IMR-90 (cell line): ENCODE measurements at regions not wholly inside any gene's neighbourhood (a gene's known extent, or its start where the extent isn't known, plus 50 kb on each side); places are given as distances from the start of the nearest gene placed in this dataset.

Experiments
- ATAC-seq: fragments of 200-7000 bp; cut with Tn5 transposase; 2 replicates; pipeline ENCODE4 v1.9.1; 2020; ENCODE audit warnings: low read depth, mild to moderate bottlenecking, moderate library complexity
- BruUV-seq: library from RNA; stranded (reverse); fragments of 400-500 nt; replicated peaks from 2 replicates; lab custom pipeline; 2021; lab: Mats Ljungman, UMichigan
- CTCF ChIA-PET: fragments of 300-600 bp; formaldehyde crosslinking; extraction: SDS; loops from one replicate; lab custom pipeline; 2021; ENCODE audit warnings: antibody characterized with exemption; lab: Yijun Ruan, JAX
- POLR2A ChIA-PET: fragments of 300-600 bp; sonication (Branson Sonifier 250); formaldehyde crosslinking; loops from one replicate; lab custom pipeline; 2022; ENCODE audit warnings: antibody characterized with exemption; ENCODE audit not compliant: unreplicated experiment; lab: Charles Lee
- DNase-seq: peaks from one replicate; pipeline ENCODE4 v3.0.0; 2013
- H2AFZ ChIP-seq: replicated peaks from 2 replicates; pipeline ENCODE3; 2013; ENCODE audit warnings: low read length, mild to moderate bottlenecking; ENCODE audit not compliant: poor library complexity
- H2AK5ac ChIP-seq: 2 replicates; pipeline ENCODE4 v1.6.1; 2013; ENCODE audit warnings: low read depth, low read length, inconsistent platforms
- H2AK9ac ChIP-seq: replicated peaks from 2 replicates; pipeline ENCODE3; 2013; ENCODE audit warnings: mild to moderate bottlenecking, low read depth, low read length, moderate library complexity; ENCODE audit not compliant: poor library complexity
- H2BK120ac ChIP-seq: 2 replicates; pipeline ENCODE4 v1.6.1; 2013; ENCODE audit warnings: low read depth, low read length, inconsistent platforms
- H2BK15ac ChIP-seq: 3 replicates; pipeline ENCODE4 v1.6.1; 2013; ENCODE audit warnings: low read depth, low read length, inconsistent platforms
- H2BK20ac ChIP-seq: 2 replicates; pipeline ENCODE4 v1.6.1; 2013; ENCODE audit warnings: low read depth, mild to moderate bottlenecking, inconsistent platforms, low read length, moderate library complexity
- H2BK5ac ChIP-seq: 2 replicates; pipeline ENCODE4 v1.6.1; 2013; ENCODE audit warnings: mild to moderate bottlenecking, low read depth, low read length, inconsistent platforms; ENCODE audit not compliant: poor library complexity, severe bottlenecking
- H3K14ac ChIP-seq: replicated peaks from 2 replicates; pipeline ENCODE4 v1.6.1; 2013; ENCODE audit warnings: low read depth, low read length, inconsistent platforms
- H3K18ac ChIP-seq: 2 replicates; pipeline ENCODE4 v1.6.1; 2013; ENCODE audit warnings: low read depth, low read length, control low read depth
- H3K23ac ChIP-seq: 2 replicates; pipeline ENCODE4 v1.6.1; 2013; ENCODE audit warnings: low read depth, low read length, inconsistent platforms
- H3K27ac ChIP-seq: 2 replicates; pipeline ENCODE4 v1.5.1; 2013; ENCODE audit warnings: mild to moderate bottlenecking, control low read depth, low read length; ENCODE audit not compliant: insufficient read depth
- H3K27me3 ChIP-seq: 2 replicates; pipeline ENCODE4 v1.6.1; 2013; ENCODE audit warnings: low read length; ENCODE audit not compliant: control insufficient read depth, insufficient read depth
- H3K36me3 ChIP-seq: 2 replicates; pipeline ENCODE4 v1.6.1; 2013; ENCODE audit warnings: low read length, mixed read lengths; ENCODE audit not compliant: control insufficient read depth, insufficient read depth
- H3K4ac ChIP-seq: 2 replicates; pipeline ENCODE4 v1.6.1; 2013; ENCODE audit warnings: low read depth, low read length, inconsistent platforms
- H3K4me1 ChIP-seq: 2 replicates; pipeline ENCODE4 v1.6.1; 2013; ENCODE audit warnings: low read length, mixed read lengths; ENCODE audit not compliant: control insufficient read depth, insufficient read depth
- H3K4me2 ChIP-seq: 2 replicates; pipeline ENCODE4 v1.6.1; 2013; ENCODE audit warnings: low read depth, mild to moderate bottlenecking, control low read depth, low read length, moderate library complexity
- H3K4me3 ChIP-seq: 2 replicates; pipeline ENCODE4 v1.5.1; 2013; ENCODE audit warnings: low read depth, mild to moderate bottlenecking, control low read depth, low read length, moderate library complexity; ENCODE audit not compliant: insufficient read depth
- H3K56ac ChIP-seq: 2 replicates; pipeline ENCODE4 v1.6.1; 2013; ENCODE audit warnings: low read length, inconsistent platforms; ENCODE audit not compliant: insufficient read depth; ENCODE audit errors: extremely low read depth
- H3K79me1 ChIP-seq, 2 experiments: 2 replicates each; pipeline ENCODE4 v1.6.1; 2013; ENCODE audit warnings: low read length in 2 of 2, inconsistent platforms in 1 of 2, low read depth in 1 of 2
- H3K9ac ChIP-seq: 2 replicates; pipeline ENCODE4 v1.6.1; 2013; ENCODE audit warnings: low read depth, low read length, control low read depth
- H3K9me1 ChIP-seq: 2 replicates; pipeline ENCODE4 v1.6.1; 2013; ENCODE audit warnings: low read length, inconsistent platforms; ENCODE audit not compliant: insufficient read depth
- H3K9me3 ChIP-seq: 2 replicates; pipeline ENCODE4 v1.6.1; 2013; ENCODE audit warnings: low read length; ENCODE audit not compliant: control insufficient read depth, insufficient read depth
- H4K20me1 ChIP-seq: 2 replicates; pipeline ENCODE4 v1.6.1; 2013; ENCODE audit warnings: low read length, inconsistent platforms; ENCODE audit not compliant: insufficient read depth
- H4K5ac ChIP-seq: 2 replicates; pipeline ENCODE4 v1.6.1; 2013; ENCODE audit warnings: mild to moderate bottlenecking, low read depth, low read length, control low read depth
- H4K8ac ChIP-seq, 2 experiments: 2 replicates each; pipeline ENCODE4 v1.6.1; 2013; ENCODE audit warnings: low read depth in 2 of 2, low read length in 2 of 2, control low read depth in 1 of 2, inconsistent platforms in 1 of 2
- H4K91ac ChIP-seq: 2 replicates; pipeline ENCODE4 v1.6.1; 2013; ENCODE audit warnings: low read depth, low read length, inconsistent platforms; ENCODE audit not compliant: insufficient read depth
- BHLHE40 ChIP-seq: fragments of 150-350 bp; IDR thresholded peaks from 2 replicates; pipeline ENCODE4 v1.6.1; 2016; ENCODE audit warnings: mild to moderate bottlenecking, low read depth, low read length
- WGBS, 2 experiments: methylation state at CpG; one replicate each; pipeline versions ENCODE4 v1.1.5 to v1.1.7; 2013; ENCODE audit warnings: missing lambda C conversion rate in 2 of 2; ENCODE audit not compliant: insufficient read length in 1 of 2; ENCODE audit errors: extremely low coverage in 2 of 2; 5-methylcytosine and 5-hydroxymethylcytosine counted together
- dilution Hi-C: fragments of 300-500 bp; cut with HindIII; formaldehyde crosslinking; loops from one replicate; pipeline ENCODE4 v1.14.3; 2018; ENCODE audit warnings: low sequenced_read_pairs; ENCODE audit not compliant: unreplicated experiment
- in situ Hi-C: fragments of 300-500 bp; cut with MboI; formaldehyde crosslinking; loops from 3 replicates; pipeline ENCODE4 v1.14.3; 2019; ENCODE audit warnings: low sequenced_read_pairs, inconsistent platforms, mixed read lengths
- intact Hi-C: fragments of 100-400 bp; cut with micrococcal nuclease; formaldehyde crosslinking; loops from 2 replicates; pipeline ENCODE4 v1.10.0; 2022

- Histone ChIP-seq H3K9ac (no peak overlapping the region), H2AFZ (no peak overlapping the region), H2BK15ac (no peak overlapping the region), H3K56ac (no peak overlapping the region), H4K5ac (no peak overlapping the region), H3K4me1 (no peaks in the 10 kb centered on the region), H2AK5ac (no peak overlapping the region), H3K79me1 (no peaks in the 10 kb centered on the region), H3K27me3 (no peaks in the 10 kb centered on the region), H3K23ac (no peak overlapping the region), H3K4me3 (no peak overlapping the region), H3K36me3 (no peaks in the 10 kb centered on the region), H2BK5ac (no peak overlapping the region), H4K91ac (no peak overlapping the region), H3K18ac (no peak overlapping the region), H2BK120ac (no peak overlapping the region), H2BK20ac (no peak overlapping the region), H3K27ac (no peak overlapping the region), H4K20me1 (no peaks in the 10 kb centered on the region), H3K9me3 (peaks cover 39% of the 10 kb centered on the region), H3K9me1 (no peaks in the 10 kb centered on the region), H3K4me2 (no peak overlapping the region), H4K8ac (no peak overlapping the region), H2AK9ac (no peak overlapping the region), H3K14ac (no peak overlapping the region), H3K4ac (no peak overlapping the region)
- POLR2A ChIA-PET = no interaction called here
- CTCF ChIA-PET = no interaction called here
- BruUV-seq = no TSS peak
- in situ Hi-C loops = no loop called here
- no peak for TF ChIP-seq BHLHE40
- ATAC-seq = no peak
- intact Hi-C loops = no loop called here
- no CpG with 5 or more reads among the region's 5 CpGs for whole genome bisulfite sequencing, 2 experiments
- DNase-seq = no peak
- dilution Hi-C loops = no loop called here
These were observed 576.2 kb downstream of the UQCRFS1 start for GRCh38 chr19:28636706-28637105.
